Keratinocyte (primary cell): ENCODE measurements at regions not wholly inside any gene's neighbourhood (a gene's known extent, or its start where the extent isn't known, plus 50 kb on each side); places are given as distances from the start of the nearest gene placed in this dataset.
"Not testable (repeated sequence)": the region's sequence is repeated elsewhere in the genome, so short reads cannot be mapped to it uniquely, and the experiment has no call there.

Source experiments
- EZH2 ChIP-seq: IDR thresholded peaks from one replicate; pipeline ENCODE4 v1.6.1; 2012; ENCODE audit warnings: inconsistent platforms, mild to moderate bottlenecking, low read length, moderate library complexity
- TF ChIP-seq, protein P1 (sequence below), 3 experiments: IDR thresholded peaks in 1 of 3; conservative IDR thresholded peaks in 1 of 3; optimal IDR thresholded peaks in 1 of 3; 2 replicates in 2 of 3; 3 replicates in 1 of 3; pipeline versions ENCODE3 to v1.5.1; 2011; ENCODE audit warnings: low read length in 3 of 3, mild to moderate bottlenecking in 3 of 3, moderate library complexity in 2 of 3, control low read depth in 1 of 3, inconsistent platforms in 1 of 3; ENCODE audit not compliant: insufficient read depth in 2 of 3; ENCODE audit errors: extremely low read depth in 1 of 3

DNA sequence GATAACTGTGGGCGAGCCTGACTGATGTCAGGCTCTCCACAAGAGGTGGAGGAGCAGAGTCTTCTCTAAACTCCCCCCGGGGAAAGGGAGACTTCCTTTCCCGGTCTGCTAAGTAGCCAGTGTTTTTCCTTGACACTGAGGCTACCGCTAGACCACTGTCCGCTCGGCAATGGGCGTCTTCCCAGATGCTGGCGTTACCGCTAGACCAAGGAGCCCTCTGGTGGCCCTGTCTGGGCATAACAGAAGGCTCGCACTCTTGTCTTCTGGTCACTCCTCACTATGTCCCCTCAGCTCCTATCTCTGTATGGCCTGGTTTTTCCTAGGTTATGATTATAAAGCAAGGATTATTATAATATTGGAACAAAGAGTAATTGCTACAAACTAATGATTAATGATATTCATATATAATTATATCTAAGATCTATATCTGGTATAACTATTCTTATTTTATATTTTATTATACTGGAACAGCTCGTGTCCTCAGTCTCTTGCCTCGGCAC, 278.7 kb downstream of the CAAP1 start:
- TF ChIP-seq, protein P1, sequence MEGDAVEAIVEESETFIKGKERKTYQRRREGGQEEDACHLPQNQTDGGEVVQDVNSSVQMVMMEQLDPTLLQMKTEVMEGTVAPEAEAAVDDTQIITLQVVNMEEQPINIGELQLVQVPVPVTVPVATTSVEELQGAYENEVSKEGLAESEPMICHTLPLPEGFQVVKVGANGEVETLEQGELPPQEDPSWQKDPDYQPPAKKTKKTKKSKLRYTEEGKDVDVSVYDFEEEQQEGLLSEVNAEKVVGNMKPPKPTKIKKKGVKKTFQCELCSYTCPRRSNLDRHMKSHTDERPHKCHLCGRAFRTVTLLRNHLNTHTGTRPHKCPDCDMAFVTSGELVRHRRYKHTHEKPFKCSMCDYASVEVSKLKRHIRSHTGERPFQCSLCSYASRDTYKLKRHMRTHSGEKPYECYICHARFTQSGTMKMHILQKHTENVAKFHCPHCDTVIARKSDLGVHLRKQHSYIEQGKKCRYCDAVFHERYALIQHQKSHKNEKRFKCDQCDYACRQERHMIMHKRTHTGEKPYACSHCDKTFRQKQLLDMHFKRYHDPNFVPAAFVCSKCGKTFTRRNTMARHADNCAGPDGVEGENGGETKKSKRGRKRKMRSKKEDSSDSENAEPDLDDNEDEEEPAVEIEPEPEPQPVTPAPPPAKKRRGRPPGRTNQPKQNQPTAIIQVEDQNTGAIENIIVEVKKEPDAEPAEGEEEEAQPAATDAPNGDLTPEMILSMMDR (optimal IDR thresholded peaks at IDR 0.05 in 1 of 3, IDR thresholded peaks at IDR 0.05 in 1 of 3, conservative IDR thresholded peaks at IDR 0.05 in 1 of 3; ENCODE audit: extremely low read depth in 1 of 3, insufficient read depth in 2 of 3, low read length in 3 of 3), result peak in 1 of 3 experiments; percentile 19
- TF ChIP-seq EZH2, result not testable (repeated sequence)
